ENCODE measurements at regions not wholly inside any gene's neighbourhood (a gene's known extent, or its start where the extent isn't known, plus 50 kb on each side); places are given as distances from the start of the nearest gene placed in this dataset.
"Not testable (repeated sequence)": the region's sequence is repeated elsewhere in the genome, so short reads cannot be mapped to it uniquely, and the experiment has no call there.

GRCh38 chr7:142602183-142602582, 147.1 kb upstream of the PRSS1 start:
- no peak for DNase-seq

DNA sequence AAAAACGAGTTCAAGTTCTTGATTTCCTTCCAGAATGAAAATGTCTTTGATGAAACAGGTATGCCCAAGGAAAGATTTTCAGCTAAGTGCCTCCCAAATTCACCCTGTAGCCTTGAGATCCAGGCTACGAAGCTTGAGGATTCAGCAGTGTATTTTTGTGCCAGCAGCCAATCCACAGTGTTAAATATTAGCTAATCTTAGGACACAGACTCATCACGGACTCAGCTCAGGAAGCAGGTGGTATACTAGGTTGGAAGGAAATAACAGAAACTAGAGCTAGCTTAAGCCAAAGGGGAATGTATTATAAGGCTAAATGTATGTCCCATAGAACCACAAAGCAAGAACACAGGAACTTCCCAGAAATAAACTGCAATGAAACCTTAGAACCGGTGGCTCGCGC, 151.0 kb upstream of the PRSS1 start:
- DNase-seq = no peak

DNA sequence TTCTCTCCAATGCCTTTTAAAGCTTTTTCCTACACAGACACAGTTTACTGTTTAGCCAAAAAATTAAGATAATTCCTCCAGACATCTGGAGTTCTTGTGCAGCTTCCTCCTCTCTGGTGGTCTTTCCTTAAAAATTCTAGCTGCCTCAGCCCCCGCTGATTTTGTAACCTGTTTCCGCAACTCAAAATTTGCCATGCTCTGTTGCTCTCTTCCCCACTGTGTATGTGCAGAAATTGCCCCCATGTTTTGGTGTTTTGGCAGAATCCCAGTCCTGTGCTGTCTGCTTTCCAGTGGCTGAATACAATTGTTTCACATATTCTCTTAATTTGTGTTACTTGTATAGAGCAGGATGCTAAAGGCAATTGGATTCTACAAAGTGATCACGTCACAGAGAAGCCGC, 151.7 kb upstream of the PRSS1 start:
- no peak for DNase-seq

DNA sequence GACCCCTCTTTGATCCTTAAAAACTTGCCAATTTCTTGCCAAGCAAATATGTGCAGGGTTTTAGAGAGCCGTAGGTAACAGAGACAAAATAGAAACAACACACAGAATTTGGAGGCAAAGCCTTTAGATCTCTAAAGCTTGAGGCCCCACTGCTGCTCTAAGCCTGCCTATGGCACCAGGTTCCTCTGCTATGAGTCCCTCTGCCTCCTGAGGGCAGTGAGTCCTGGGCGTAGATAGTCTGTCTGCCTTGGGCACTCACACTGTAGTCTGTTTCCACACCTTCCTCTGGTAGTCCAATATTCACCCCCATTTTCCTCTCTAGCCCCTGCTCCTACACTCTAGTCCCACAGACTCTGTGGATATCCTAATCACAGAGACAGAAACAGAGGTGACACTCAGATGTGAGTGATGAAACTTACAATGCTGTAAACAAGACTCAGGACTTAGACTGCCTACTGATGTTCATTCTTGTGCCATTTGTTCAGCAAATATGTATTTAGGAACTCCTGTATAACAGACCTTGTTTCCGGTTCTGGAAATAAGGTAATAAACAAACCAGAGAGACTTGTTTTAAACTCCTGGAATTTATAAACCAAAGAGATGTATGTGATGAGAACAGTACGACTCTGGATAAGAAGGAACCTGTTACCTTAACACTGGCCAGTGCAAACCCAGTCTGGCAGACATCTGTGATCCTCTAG, 153.3 kb upstream of the PRSS1 start:
- DNase-seq = no peak

DNA sequence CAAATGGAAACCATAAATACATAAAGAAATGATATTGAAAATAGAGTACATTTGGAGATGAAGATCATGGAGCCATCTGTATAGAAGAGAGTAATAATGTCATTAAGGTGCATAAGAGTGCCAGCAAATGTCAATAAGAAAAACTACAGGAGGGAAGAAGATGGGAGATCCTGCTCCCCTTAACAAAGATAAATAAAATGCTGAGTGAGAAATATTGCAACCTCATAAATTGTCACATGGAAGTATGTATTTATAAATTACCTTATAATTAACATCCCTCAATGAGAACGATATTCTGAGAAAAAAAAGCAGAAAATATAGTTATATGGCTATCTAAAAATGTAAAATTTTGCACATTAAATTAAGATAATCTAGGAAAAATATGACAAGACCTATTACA, 155.2 kb upstream of the PRSS1 start:
- no peak for DNase-seq

- DNase-seq = no peak
Observed at GRCh38 chr7:142593106-142593505, 156.2 kb upstream of the PRSS1 start.

GRCh38 chr7:142592664-142593063, 156.6 kb upstream of the PRSS1 start:
- DNase-seq = no peak

GRCh38 chr7:142592231-142592630, 157.0 kb upstream of the PRSS1 start:
- DNase-seq = no peak

DNA sequence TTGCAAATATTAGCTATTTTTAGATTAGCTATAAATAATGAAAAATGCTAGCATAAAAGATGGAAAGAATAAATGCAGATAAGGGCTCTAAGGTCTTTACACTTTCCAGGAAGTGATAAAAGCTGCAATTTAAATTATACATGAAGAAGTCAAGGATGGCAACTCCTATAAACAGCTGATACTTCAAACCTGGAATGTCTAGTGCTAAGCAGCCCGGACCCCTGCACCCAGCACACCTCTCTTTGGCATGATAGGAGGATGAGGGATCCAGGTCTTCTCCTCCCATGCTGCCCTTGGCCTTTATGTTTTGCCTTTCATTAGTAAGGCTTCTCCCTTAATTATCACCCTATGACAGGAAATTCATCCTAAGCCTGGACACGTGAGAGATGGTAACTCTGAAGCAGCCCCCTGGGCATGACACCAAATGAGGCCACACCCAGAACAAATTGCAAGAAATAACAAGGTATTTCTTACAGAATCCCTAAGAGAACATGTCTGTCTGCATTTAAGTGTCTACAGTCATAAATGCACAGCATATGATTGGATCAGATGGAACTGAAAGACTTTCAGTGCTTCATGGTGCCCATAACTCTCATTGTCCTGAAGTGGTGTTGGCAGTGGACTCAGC, 158.3 kb upstream of the PRSS1 start:
- no peak for DNase-seq

- DNase-seq = no peak
Observed at GRCh38 chr7:142590077-142590476, 159.2 kb upstream of the PRSS1 start.

GRCh38 chr7:142587578-142588191, 161.6 kb upstream of the PRSS1 start:
- DNase-seq = peak; percentile 10

- DNase-seq = no peak
Observed at GRCh38 chr7:142586611-142587010, 162.7 kb upstream of the PRSS1 start.

DNA sequence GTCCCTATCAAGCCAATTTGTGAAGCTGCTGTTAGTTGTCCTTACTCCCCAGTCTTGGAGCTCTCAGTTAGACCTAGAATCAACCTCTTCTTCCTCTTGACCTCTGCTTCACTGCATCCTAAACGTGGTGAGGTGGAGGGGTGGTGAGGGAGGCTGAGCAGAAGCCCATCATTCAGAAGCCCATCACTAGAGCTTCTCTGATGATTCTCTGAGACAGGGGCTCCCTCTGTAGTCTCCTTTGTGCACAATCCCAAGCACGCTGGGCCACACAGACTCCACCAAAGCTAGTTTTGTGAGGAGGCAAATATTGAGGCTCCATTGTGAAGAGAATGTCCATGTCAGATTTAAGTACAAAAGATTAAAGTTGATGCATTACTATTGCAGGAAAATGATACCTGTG, 163.8 kb upstream of the PRSS1 start:
- no peak for DNase-seq

- no peak for DNase-seq
Observed at GRCh38 chr7:142584765-142585164, 164.5 kb upstream of the PRSS1 start.

DNA sequence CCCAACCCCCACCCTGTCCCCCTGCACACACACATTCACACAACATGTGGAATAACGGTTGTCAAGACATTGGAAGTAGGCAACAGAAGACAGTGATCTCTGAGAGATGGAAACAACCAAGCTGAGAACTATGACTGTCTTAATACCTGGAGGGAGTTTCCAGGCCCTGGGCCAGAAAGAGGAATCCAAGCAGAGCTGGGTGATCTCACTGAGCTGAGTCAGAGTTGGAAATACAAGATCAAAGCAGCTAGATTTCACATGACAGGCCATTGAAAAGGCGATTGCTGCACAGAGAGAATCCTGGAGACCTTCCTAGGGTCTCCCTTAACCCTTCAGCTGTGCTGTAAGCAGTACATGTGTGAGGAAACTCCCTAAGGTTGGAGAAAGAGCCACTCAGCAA, 165.8 kb upstream of the PRSS1 start:
- DNase-seq = no peak

DNA sequence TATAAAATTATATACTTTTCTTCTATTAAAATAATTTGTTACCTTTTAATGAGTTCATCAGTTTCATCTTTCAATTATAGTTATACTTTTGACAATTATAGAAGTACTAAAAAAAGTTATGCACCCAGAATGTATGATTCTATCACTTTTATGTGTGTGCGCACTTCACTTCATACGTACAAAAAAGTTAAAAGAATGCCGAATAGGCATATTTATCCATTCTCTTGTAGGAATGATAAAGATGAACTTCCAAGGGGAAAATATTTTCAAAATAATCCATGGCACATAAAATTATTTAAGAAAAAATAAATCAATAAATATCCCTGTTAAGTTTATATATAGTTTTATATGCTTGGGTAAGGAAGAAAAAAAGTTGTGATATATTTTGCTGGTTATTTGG, 166.9 kb upstream of the PRSS1 start:
- no peak for DNase-seq

DNA sequence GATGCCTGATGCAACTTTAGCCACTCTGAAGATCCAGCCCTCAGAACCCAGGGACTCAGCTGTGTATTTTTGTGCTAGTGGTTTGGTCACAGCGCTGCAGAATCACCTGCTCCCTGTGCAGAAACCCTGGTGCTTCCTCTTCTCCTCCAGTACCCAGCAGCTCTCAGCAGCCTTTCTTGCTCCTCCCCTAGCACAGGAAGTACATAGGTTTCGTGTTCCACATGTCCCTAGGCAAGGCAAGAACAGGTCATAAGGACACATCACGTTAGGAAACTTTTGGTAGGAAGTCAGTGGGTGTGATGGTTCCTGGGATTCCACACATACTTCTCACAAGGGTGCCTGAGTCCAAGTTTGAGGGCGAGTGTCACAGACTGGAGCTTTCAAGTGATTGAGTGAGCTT, 167.9 kb upstream of the PRSS1 start:
- DNase-seq = no peak

- DNase-seq = no peak
Observed at GRCh38 chr7:142579946-142580345, 169.3 kb upstream of the PRSS1 start.

DNA sequence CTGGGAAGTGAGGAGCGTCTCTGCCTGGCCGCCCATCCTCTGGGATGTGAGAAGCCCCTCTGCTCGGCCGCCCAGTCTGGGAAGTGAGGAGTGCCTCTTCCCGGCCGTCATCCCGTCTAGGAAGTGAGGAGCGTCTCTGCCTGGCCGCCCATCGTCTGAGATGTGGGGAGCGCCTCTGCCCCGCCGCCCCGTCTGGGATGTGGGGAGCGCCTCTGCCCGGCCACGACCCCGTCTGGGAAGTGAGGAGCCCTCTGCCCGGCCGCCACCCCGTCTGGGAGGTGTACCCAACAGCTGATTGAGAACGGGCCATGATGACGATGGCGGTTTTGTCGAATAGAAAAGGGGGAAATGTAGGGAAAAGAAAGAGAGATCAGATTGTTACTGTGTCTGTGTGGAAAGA, 173.9 kb upstream of the PRSS1 start:
- DNase-seq = not testable (repeated sequence)

- no peak for DNase-seq
Observed at GRCh38 chr7:142571581-142571980, 177.7 kb upstream of the PRSS1 start.

GRCh38 chr7:142569851-142570250, 179.4 kb upstream of the PRSS1 start:
- no peak for DNase-seq

DNA sequence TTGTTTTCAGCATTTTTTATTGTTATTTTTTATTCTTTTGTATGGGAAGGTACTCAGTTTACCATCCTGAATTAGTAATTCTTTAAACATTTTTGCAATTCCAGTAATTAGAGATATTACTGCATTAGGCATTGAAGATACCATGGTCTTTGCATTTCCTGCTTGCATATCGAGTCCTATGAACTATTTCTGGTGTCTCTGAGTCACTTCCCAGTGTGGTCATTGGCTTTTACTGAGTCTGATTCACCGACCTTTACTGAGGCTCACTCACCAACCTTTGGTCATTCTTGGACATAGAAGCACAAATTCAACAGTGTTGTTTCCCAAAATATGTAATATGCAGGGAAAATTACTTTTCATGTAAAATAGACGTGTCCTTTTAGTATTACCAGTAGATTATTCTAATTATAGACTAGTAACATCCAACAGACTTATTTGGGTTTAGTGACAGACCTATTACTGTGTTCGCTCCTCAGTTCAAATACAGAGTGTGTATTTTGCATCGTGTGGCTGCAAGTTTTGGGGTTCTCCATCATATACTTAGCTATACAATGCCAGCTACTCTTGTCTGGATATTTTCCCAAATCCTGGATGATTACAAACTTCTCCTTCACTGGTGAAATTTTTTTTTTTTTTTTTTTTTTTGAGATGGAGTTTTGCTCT, 180.7 kb upstream of the PRSS1 start:
- DNase-seq = no peak

- no peak for DNase-seq
Observed at GRCh38 chr7:142567201-142568075, 181.8 kb upstream of the PRSS1 start.

Data from NCI-H1694 treated with DMSO at 0.1 percent for 48 hours (cell line).